Calu3 (cell line): ENCODE measurements at regions not wholly inside any gene's neighbourhood (a gene's known extent, or its start where the extent isn't known, plus 50 kb on each side); places are given as distances from the start of the nearest gene placed in this dataset.

Experiments
- BruUV-seq: library from RNA; stranded (reverse); fragments of 400-500 nt; replicated peaks from 2 replicates; lab custom pipeline; 2021; lab: Mats Ljungman, UMichigan
- CTCF ChIA-PET: fragments of 300-600 bp; sonication (Branson Sonifier 250); formaldehyde crosslinking; loops from one replicate; lab custom pipeline; 2022; ENCODE audit warnings: antibody characterized with exemption; lab: Charles Lee
- DNase-seq: peaks from one replicate; pipeline ENCODE4 v3.0.0; 2022
- H3K27ac Mint-ChIP-seq: one replicate; pipeline ENCODE4 v1.8.0; 2022; ENCODE audit warnings: mixed read lengths; ENCODE audit not compliant: unreplicated experiment
- H3K27me3 Mint-ChIP-seq: one replicate; pipeline ENCODE4 v1.8.0; 2022; ENCODE audit warnings: mixed read lengths; ENCODE audit not compliant: unreplicated experiment
- H3K36me3 Mint-ChIP-seq: one replicate; pipeline ENCODE4 v1.8.0; 2022; ENCODE audit warnings: mild to moderate bottlenecking, moderate library complexity, mixed read lengths; ENCODE audit not compliant: insufficient read depth, unreplicated experiment
- H3K4me1 Mint-ChIP-seq: one replicate; pipeline ENCODE4 v1.8.0; 2022; ENCODE audit warnings: mild to moderate bottlenecking, low read depth, mixed read lengths; ENCODE audit not compliant: unreplicated experiment
- H3K4me3 Mint-ChIP-seq: one replicate; pipeline ENCODE4 v1.8.0; 2022; ENCODE audit warnings: mild to moderate bottlenecking, low read depth, moderate library complexity, mixed read lengths; ENCODE audit not compliant: unreplicated experiment
- H3K9me3 Mint-ChIP-seq: one replicate; pipeline ENCODE4 v1.8.0; 2022; ENCODE audit warnings: low read depth, mixed read lengths; ENCODE audit not compliant: unreplicated experiment
- intact Hi-C: fragments of 100-400 bp; cut with micrococcal nuclease; formaldehyde crosslinking; loops from one replicate; pipeline ENCODE4 v1.10.0; 2022; ENCODE audit not compliant: unreplicated experiment
- TF ChIP-seq, protein P1 (sequence below): fragments of 200-600 bp; IDR thresholded peaks from one replicate; pipeline ENCODE4 v1.8.0; 2022; ENCODE audit warnings: antibody characterized with exemption; ENCODE audit not compliant: unreplicated experiment

DNA sequence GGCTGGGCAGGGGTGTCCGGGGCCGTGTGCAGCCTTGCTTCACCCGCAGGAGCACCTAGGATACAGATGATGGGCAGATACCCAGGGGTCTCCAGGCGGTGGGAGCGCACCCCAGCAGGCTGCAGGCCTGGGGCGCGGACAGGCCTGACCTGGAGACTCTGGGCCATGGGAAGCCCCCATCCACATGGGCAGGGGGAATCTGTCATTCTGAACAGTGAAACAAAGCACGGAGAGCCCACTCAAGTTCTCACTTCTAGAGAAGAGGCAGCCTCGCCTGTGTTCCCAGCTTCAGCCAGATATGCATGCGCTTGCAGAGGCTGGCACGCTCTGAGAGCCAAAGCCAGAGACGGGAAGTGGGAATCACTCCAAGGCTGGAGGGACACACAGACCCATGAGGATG lies 333.1 kb downstream of the BRD1 start:
- TF ChIP-seq, protein P1, sequence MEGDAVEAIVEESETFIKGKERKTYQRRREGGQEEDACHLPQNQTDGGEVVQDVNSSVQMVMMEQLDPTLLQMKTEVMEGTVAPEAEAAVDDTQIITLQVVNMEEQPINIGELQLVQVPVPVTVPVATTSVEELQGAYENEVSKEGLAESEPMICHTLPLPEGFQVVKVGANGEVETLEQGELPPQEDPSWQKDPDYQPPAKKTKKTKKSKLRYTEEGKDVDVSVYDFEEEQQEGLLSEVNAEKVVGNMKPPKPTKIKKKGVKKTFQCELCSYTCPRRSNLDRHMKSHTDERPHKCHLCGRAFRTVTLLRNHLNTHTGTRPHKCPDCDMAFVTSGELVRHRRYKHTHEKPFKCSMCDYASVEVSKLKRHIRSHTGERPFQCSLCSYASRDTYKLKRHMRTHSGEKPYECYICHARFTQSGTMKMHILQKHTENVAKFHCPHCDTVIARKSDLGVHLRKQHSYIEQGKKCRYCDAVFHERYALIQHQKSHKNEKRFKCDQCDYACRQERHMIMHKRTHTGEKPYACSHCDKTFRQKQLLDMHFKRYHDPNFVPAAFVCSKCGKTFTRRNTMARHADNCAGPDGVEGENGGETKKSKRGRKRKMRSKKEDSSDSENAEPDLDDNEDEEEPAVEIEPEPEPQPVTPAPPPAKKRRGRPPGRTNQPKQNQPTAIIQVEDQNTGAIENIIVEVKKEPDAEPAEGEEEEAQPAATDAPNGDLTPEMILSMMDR: no peak
- no TSS peak for BruUV-seq
- CTCF ChIA-PET: no interaction called here
- Mint-ChIP-seq H3K27me3 (no peaks in the 10 kb centered on the region), H3K36me3 (no peaks in the 10 kb centered on the region), H3K9me3 (no peaks in the 10 kb centered on the region), H3K4me1 (no peaks in the 10 kb centered on the region), H3K4me3 (no peak overlapping the region), H3K27ac (no peak overlapping the region)
- DNase-seq: no peak
- intact Hi-C loops: no loop called here

DNA sequence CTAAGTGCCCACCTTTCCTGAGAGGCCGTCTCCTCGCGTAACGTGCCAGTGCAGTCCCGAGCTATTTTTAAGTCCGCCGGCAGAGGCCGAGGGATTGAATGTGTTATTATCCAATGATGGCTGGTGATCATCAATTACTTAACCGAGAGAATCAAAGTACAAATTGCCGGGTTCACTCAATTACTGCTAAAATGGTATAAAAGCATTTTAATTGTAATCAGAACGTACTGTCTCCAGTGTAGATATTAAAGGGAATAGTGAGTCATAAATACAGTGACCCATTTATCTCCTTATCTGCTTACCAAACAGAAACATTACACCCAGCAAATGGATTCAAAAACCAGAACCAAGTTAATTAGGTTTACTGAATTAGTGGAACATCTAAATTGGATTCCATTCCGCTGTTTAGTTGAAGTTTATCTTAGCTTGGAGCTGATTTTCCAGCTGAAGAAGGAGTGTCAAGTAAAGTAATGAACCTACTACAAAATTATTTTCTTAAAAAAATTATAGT lies 334.9 kb downstream of the BRD1 start:
- DNase-seq: no peak
- H3K27me3 Mint-ChIP-seq: no peaks in the 10 kb centered on the region
- peaks cover 2% of the 10 kb centered on the region for H3K36me3 Mint-ChIP-seq
- H3K9me3 Mint-ChIP-seq: no peaks in the 10 kb centered on the region
- TF ChIP-seq, protein P1: no peak
- intact Hi-C loops: no loop called here
- peaks cover 4% of the 10 kb centered on the region for H3K4me1 Mint-ChIP-seq
- no peak overlapping the region for H3K4me3 Mint-ChIP-seq
- BruUV-seq: no TSS peak
- no peak overlapping the region for H3K27ac Mint-ChIP-seq
- CTCF ChIA-PET: interaction anchor here (0.8 kb wide), 1 partner anchor 10 kb away, joined by 3 read pairs; no protein-coding TSS in a partner anchor

DNA sequence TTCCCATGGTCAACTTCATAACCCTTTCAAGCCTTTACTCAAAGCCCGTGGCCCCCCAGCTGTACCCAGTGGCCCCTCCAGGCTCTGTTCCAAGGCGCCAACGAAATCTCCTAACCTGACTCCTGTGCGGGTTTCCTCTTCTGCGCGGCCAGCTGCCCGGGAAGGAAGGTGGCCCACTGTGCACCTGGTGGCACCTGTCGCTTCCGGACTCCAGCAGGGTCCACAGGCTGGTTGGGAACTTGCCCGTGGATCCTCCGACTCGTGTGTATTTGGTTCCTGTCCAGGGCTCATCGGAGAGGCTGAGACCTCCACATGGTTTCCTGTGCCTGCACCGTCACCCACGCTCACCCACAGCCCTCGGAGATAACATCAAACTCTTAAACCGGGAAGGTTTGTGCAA lies 335.4 kb downstream of the BRD1 start:
- Mint-ChIP-seq H3K36me3 (peaks cover 5% of the 10 kb centered on the region), H3K4me1 (peaks cover 9% of the 10 kb centered on the region), H3K27ac (no peak overlapping the region), H3K4me3 (no peak overlapping the region), H3K9me3 (no peaks in the 10 kb centered on the region), H3K27me3 (no peaks in the 10 kb centered on the region)
- BruUV-seq: no TSS peak
- DNase-seq: no peak
- CTCF ChIA-PET: no interaction called here
- TF ChIP-seq, protein P1: no peak
- intact Hi-C loops: no loop called here

DNA sequence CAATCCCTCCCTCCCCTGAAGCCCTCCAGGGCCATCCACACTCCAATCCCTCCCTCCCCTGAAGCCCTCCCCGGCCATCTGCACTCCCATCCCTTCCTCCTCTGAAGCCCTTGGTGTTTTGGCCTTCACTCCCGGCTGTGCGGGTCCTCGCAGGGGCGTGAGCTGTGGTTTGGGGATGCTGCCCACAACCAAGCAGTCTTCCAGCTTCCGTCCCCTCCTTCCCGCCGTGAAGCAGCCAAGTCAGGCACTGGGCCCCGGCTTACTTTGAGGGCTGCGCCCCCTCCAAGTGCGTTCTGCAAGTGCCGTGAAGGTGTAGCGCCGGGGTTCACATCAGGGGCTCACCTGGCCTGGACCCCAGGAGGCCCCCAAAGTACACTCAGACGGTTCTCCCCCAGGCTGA lies 335.9 kb downstream of the BRD1 start:
- H3K9me3 Mint-ChIP-seq: no peaks in the 10 kb centered on the region
- BruUV-seq: no TSS peak
- no peak overlapping the region for H3K27ac Mint-ChIP-seq
- no peak overlapping the region for H3K4me3 Mint-ChIP-seq
- TF ChIP-seq, protein P1: no peak
- no peak for DNase-seq
- H3K27me3 Mint-ChIP-seq: no peaks in the 10 kb centered on the region
- peaks cover 12% of the 10 kb centered on the region for H3K4me1 Mint-ChIP-seq
- intact Hi-C loops: no loop called here
- peaks cover 5% of the 10 kb centered on the region for H3K36me3 Mint-ChIP-seq
- CTCF ChIA-PET: no interaction called here
